ENCODE measurements at regions not wholly inside any gene's neighbourhood (a gene's known extent, or its start where the extent isn't known, plus 50 kb on each side); places are given as distances from the start of the nearest gene placed in this dataset.

- TF ChIP-seq ZBTB7A (IDR thresholded peaks at IDR 0.05; ENCODE audit: low read depth) (no peak), CREB1 (IDR thresholded peaks at IDR 0.05; ENCODE audit: low read depth) (no peak), TCF12 (IDR thresholded peaks at IDR 0.05; ENCODE audit: low read depth) (no peak), RAD21 (IDR thresholded peaks at IDR 0.05; ENCODE audit: low read depth) (peak; percentile 15; the same call in 1 of the 2 replicates), EGR1 (IDR thresholded peaks at IDR 0.05) (no peak), CEBPB (IDR thresholded peaks at IDR 0.05) (no peak), REST (IDR thresholded peaks at IDR 0.05; ENCODE audit: low read depth) (no peak), EP300 (IDR thresholded peaks at IDR 0.05; ENCODE audit: borderline replicate concordance) (no peak)
Observed at GRCh38 chr6:84549917-84550316, 214.5 kb downstream of the TBX18 start.
